SH-SY5Y (cell line): ENCODE measurements at regions not wholly inside any gene's neighbourhood (a gene's known extent, or its start where the extent isn't known, plus 50 kb on each side); places are given as distances from the start of the nearest gene placed in this dataset.

Source experiments
- GATA2 ChIP-seq: IDR thresholded peaks from 2 replicates; pipeline ENCODE4 v1.6.1; 2011; ENCODE audit warnings: mild to moderate bottlenecking, low read depth, low read length
- GATA3 ChIP-seq: IDR thresholded peaks from 2 replicates; pipeline ENCODE4 v1.6.1; 2011; ENCODE audit warnings: low read depth, mild to moderate bottlenecking, low read length, moderate library complexity

GRCh38 chr11:37333345-37333744, 735.3 kb upstream of the RAG2 start:
- TF ChIP-seq GATA3 = no peak
- peak; percentile 59; the same call in 1 of the 2 replicates for TF ChIP-seq GATA2
